A549 (cell line): ENCODE measurements at regions not wholly inside any gene's neighbourhood (a gene's known extent, or its start where the extent isn't known, plus 50 kb on each side); places are given as distances from the start of the nearest gene placed in this dataset.
A peak's percentile ranks its signal among the peaks of the same experiment; 100 is the strongest.

Experiments used
- CTCF ChIP-seq: fragments of >200 bp; sonication (Bioruptor Twin); formaldehyde crosslinking; IDR thresholded peaks from 3 replicates; pipeline ENCODE4 v1.5.1; 2016
- JUNB ChIP-seq: fragments of >200 bp; sonication (Bioruptor Twin); formaldehyde crosslinking; IDR thresholded peaks from 2 replicates; pipeline ENCODE4 v1.6.1; 2016
- ZSCAN20 ChIP-seq: fragments of 250-450 bp; sonication (Bioruptor Pico); IDR thresholded peaks from 2 replicates; pipeline ENCODE4 v1.8.0; 2022; ENCODE audit warnings: mild to moderate bottlenecking, moderate library complexity

- TF ChIP-seq JUNB (no peak), CTCF (peak; percentile 82), ZSCAN20 (no peak)
These were observed 72.9 kb upstream of the SCG2 start for GRCh38 chr2:223674998-223675609.
